ENCODE measurements at regions not wholly inside any gene's neighbourhood (a gene's known extent, or its start where the extent isn't known, plus 50 kb on each side); places are given as distances from the start of the nearest gene placed in this dataset.

GRCh38 chr3:10623578-10624275 is 118.3 kb upstream of the ATP2B2 start:
- TF ChIP-seq, protein P1, sequence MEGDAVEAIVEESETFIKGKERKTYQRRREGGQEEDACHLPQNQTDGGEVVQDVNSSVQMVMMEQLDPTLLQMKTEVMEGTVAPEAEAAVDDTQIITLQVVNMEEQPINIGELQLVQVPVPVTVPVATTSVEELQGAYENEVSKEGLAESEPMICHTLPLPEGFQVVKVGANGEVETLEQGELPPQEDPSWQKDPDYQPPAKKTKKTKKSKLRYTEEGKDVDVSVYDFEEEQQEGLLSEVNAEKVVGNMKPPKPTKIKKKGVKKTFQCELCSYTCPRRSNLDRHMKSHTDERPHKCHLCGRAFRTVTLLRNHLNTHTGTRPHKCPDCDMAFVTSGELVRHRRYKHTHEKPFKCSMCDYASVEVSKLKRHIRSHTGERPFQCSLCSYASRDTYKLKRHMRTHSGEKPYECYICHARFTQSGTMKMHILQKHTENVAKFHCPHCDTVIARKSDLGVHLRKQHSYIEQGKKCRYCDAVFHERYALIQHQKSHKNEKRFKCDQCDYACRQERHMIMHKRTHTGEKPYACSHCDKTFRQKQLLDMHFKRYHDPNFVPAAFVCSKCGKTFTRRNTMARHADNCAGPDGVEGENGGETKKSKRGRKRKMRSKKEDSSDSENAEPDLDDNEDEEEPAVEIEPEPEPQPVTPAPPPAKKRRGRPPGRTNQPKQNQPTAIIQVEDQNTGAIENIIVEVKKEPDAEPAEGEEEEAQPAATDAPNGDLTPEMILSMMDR (conservative IDR thresholded peaks at IDR 0.05; ENCODE audit: low read length) = no peak
- no peak for TF ChIP-seq EZH2phosphoT487 (IDR thresholded peaks at IDR 0.05; ENCODE audit: borderline replicate concordance, low read depth, low read length)

Data from OCI-LY7 (cell line).